H1 (cell line): ENCODE measurements at regions not wholly inside any gene's neighbourhood (a gene's known extent, or its start where the extent isn't known, plus 50 kb on each side); places are given as distances from the start of the nearest gene placed in this dataset.

Experiments used
- CTCF ChIA-PET: fragments of 300-600 bp; sonication (Branson Sonifier 250); formaldehyde crosslinking; loops from one replicate; lab custom pipeline; 2021; ENCODE audit not compliant: partially characterized antibody; lab: Charles Lee
- POLR2A ChIA-PET: fragments of 300-600 bp; sonication (Branson Sonifier 250); formaldehyde crosslinking; loops from one replicate; lab custom pipeline; 2021; ENCODE audit warnings: inconsistent platforms; ENCODE audit not compliant: partially characterized antibody; lab: Charles Lee
- DNase-seq, 2 experiments: peaks; one replicate each; pipeline versions ENCODE4 v3.0.0 to v3.0.0-alpha.2; 2010 to 2022; ENCODE audit warnings: low spot score in 2 of 2, low read depth in 1 of 2, mixed read lengths in 1 of 2
- FAIRE-seq: peaks from 2 replicates; lab custom pipeline; 2011; peaks lifted over from hg19 to GRCh38; lab: Jason Lieb, UNC
- H2AFZ ChIP-seq: 2 replicates; pipeline ENCODE4 v1.8.1; 2012; ENCODE audit warnings: low read length, inconsistent platforms
- H2AK5ac ChIP-seq: 2 replicates; pipeline ENCODE4 v1.6.1; 2013; ENCODE audit warnings: low read depth, low read length
- H2BK120ac ChIP-seq: replicated peaks from 2 replicates; pipeline ENCODE3; 2013; ENCODE audit warnings: low read depth, low read length, inconsistent platforms
- H2BK12ac ChIP-seq: 2 replicates; pipeline ENCODE4 v1.6.1; 2013; ENCODE audit warnings: low read depth, low read length
- H2BK15ac ChIP-seq: 2 replicates; pipeline ENCODE4 v1.6.1; 2013; ENCODE audit warnings: low read length
- H2BK20ac ChIP-seq: 2 replicates; pipeline ENCODE4 v1.6.1; 2013; ENCODE audit warnings: low read length
- H2BK5ac ChIP-seq: 2 replicates; pipeline ENCODE4 v1.6.1; 2013; ENCODE audit warnings: low read depth, low read length
- H3K14ac ChIP-seq: 2 replicates; pipeline ENCODE4 v1.6.1; 2013; ENCODE audit warnings: inconsistent platforms; ENCODE audit not compliant: insufficient read length
- H3K18ac ChIP-seq: 2 replicates; pipeline ENCODE4 v1.6.1; 2013; ENCODE audit warnings: low read length; ENCODE audit errors: extremely low read depth
- H3K23ac ChIP-seq: 2 replicates; pipeline ENCODE4 v1.6.1; 2013; ENCODE audit warnings: inconsistent platforms; ENCODE audit not compliant: insufficient read length
- H3K23me2 ChIP-seq: 2 replicates; pipeline ENCODE4 v1.6.1; 2013; ENCODE audit warnings: low read depth, low read length
- H3K27ac ChIP-seq: 2 replicates; pipeline ENCODE4 v1.6.1; 2011; ENCODE audit warnings: low read depth, low read length, inconsistent platforms
- H3K27me3 ChIP-seq, 4 experiments: replicated peaks in 1 of 4; 1 replicate in 1 of 4; 2 replicates in 3 of 4; pipeline versions ENCODE4 v1.6.1 to v1.8.1; 2011 to 2013; ENCODE audit warnings: low read length in 3 of 4, mild to moderate bottlenecking in 3 of 4, inconsistent platforms in 2 of 4, mixed read lengths in 2 of 4, moderate library complexity in 1 of 4; ENCODE audit not compliant: control insufficient read depth in 3 of 4, insufficient read depth in 3 of 4; ENCODE audit errors: extremely low read depth in 1 of 4
- H3K36me3 ChIP-seq, 4 experiments: 2 replicates each; pipeline versions ENCODE4 v1.6.1 to v1.8.1; 2011 to 2013; ENCODE audit warnings: mild to moderate bottlenecking in 4 of 4, low read length in 3 of 4, moderate library complexity in 2 of 4, control low read depth in 1 of 4, inconsistent platforms in 1 of 4; ENCODE audit not compliant: insufficient read depth in 4 of 4, control insufficient read depth in 2 of 4
- H3K4ac ChIP-seq: replicated peaks from 2 replicates; pipeline ENCODE3; 2013; ENCODE audit warnings: low read length, low read depth, mixed read lengths, inconsistent platforms; ENCODE audit not compliant: insufficient read length
- H3K4me1 ChIP-seq, 4 experiments: replicated peaks in 1 of 4; 1 replicate in 1 of 4; 2 replicates in 3 of 4; pipeline versions ENCODE4 v1.6.1 to v1.8.1; 2011 to 2013; ENCODE audit warnings: low read length in 3 of 4, inconsistent platforms in 2 of 4, mixed read lengths in 1 of 4; ENCODE audit not compliant: insufficient read depth in 4 of 4, control insufficient read depth in 3 of 4
- H3K4me2 ChIP-seq, 2 experiments: 2 replicates each; pipeline versions ENCODE4 v1.6.1 to v1.8.1; 2011 to 2013; ENCODE audit warnings: low read depth in 2 of 2, low read length in 2 of 2, control low read depth in 1 of 2, inconsistent platforms in 1 of 2, mild to moderate bottlenecking in 1 of 2; ENCODE audit not compliant: insufficient read depth in 1 of 2
- H3K4me3 ChIP-seq, 4 experiments: fragments of 200-600, 300-600 bp in 1 of 4; sonication (generic), shearing (Covaris generic), sonication (Bioruptor Twin) in 1 of 4; 2 replicates each; pipeline versions ENCODE4 v1.5.1 to v1.8.1; 2011 to 2016; ENCODE audit warnings: low read length in 4 of 4, low read depth in 3 of 4, control low read depth in 2 of 4, inconsistent platforms in 2 of 4, mild to moderate bottlenecking in 2 of 4, mixed read lengths in 1 of 4, moderate library complexity in 1 of 4; ENCODE audit not compliant: insufficient read depth in 2 of 4; ENCODE audit errors: extremely low read depth in 1 of 4
- H3K56ac ChIP-seq: replicated peaks from 2 replicates; pipeline ENCODE3; 2013; ENCODE audit warnings: low read depth, mild to moderate bottlenecking, mixed read lengths, low read length, inconsistent platforms; ENCODE audit not compliant: insufficient read length
- H3K79me1 ChIP-seq: 2 replicates; pipeline ENCODE4 v1.6.1; 2013; ENCODE audit warnings: low read depth, low read length, control low read depth
- H3K79me2 ChIP-seq, 2 experiments: 2 replicates each; pipeline versions ENCODE4 v1.6.1 to v1.8.1; 2012 to 2013; ENCODE audit warnings: low read length in 2 of 2, mild to moderate bottlenecking in 2 of 2, inconsistent platforms in 1 of 2; ENCODE audit not compliant: insufficient read depth in 2 of 2, control insufficient read depth in 1 of 2
- H3K9ac ChIP-seq, 4 experiments: replicated peaks in 1 of 4; 1 replicate in 1 of 4; 2 replicates in 3 of 4; pipeline versions ENCODE4 v1.6.1 to v1.8.1; 2011 to 2013; ENCODE audit warnings: low read depth in 3 of 4, low read length in 3 of 4, control low read depth in 2 of 4, mild to moderate bottlenecking in 2 of 4, moderate library complexity in 2 of 4, inconsistent platforms in 1 of 4; ENCODE audit errors: extremely low read depth in 1 of 4
- H3K9me3 ChIP-seq, 2 experiments: 2 replicates each; pipeline versions ENCODE4 v1.6.1 to v1.8.1; 2012 to 2013; ENCODE audit warnings: mild to moderate bottlenecking in 2 of 2, moderate library complexity in 2 of 2, control low read depth in 1 of 2, inconsistent platforms in 1 of 2, low read depth in 1 of 2, low read length in 1 of 2, mixed read lengths in 1 of 2; ENCODE audit not compliant: insufficient read depth in 2 of 2
- H4K20me1 ChIP-seq, 2 experiments: replicated peaks in 1 of 2; 2 replicates each; pipeline versions ENCODE3 to v1.8.1; 2011 to 2013; ENCODE audit warnings: inconsistent platforms in 2 of 2, low read length in 2 of 2, mild to moderate bottlenecking in 1 of 2; ENCODE audit not compliant: insufficient read depth in 2 of 2, control insufficient read depth in 1 of 2
- H4K5ac ChIP-seq: 2 replicates; pipeline ENCODE4 v1.6.1; 2013; ENCODE audit warnings: low read length, low read depth, mixed read lengths, inconsistent platforms; ENCODE audit not compliant: insufficient read length
- H4K8ac ChIP-seq: 2 replicates; pipeline ENCODE4 v1.8.0; 2013; ENCODE audit warnings: mild to moderate bottlenecking, moderate library complexity, low read length, inconsistent platforms; ENCODE audit not compliant: insufficient read depth; ENCODE audit errors: extremely low read depth
- H4K91ac ChIP-seq: replicated peaks from 2 replicates; pipeline ENCODE3; 2013; ENCODE audit warnings: low read length, mixed read lengths, inconsistent platforms; ENCODE audit not compliant: insufficient read length
- BCL11A ChIP-seq, 2 experiments: IDR thresholded peaks; one replicate each; pipeline ENCODE4 v1.6.1; 2011; ENCODE audit warnings: low read depth in 2 of 2, low read length in 2 of 2, mild to moderate bottlenecking in 2 of 2
- CHD1 ChIP-seq: IDR thresholded peaks from 2 replicates; pipeline ENCODE4 v1.6.1; 2012; ENCODE audit warnings: low read depth, low read length, improper control_type of control experiment
- KDM1A ChIP-seq: fragments of 200-600, 300-600 bp; sonication (generic); IDR thresholded peaks from 2 replicates; pipeline ENCODE4 v1.7.1; 2016; ENCODE audit warnings: mild to moderate bottlenecking, low read length, borderline replicate concordance
- KDM4A ChIP-seq: IDR thresholded peaks from one replicate; pipeline ENCODE4 v1.7.1; 2012; ENCODE audit warnings: low read depth, mild to moderate bottlenecking, moderate library complexity, low read length, inconsistent platforms; ENCODE audit not compliant: severe bottlenecking
- POLR2AphosphoS5 ChIP-seq: IDR thresholded peaks from 2 replicates; pipeline ENCODE4 v1.6.1; 2011; ENCODE audit warnings: low read depth, low read length
- RXRA ChIP-seq: IDR thresholded peaks from 2 replicates; pipeline ENCODE4 v1.6.1; 2011; ENCODE audit warnings: low read depth, mild to moderate bottlenecking, low read length, moderate library complexity; ENCODE audit not compliant: insufficient read depth
- SIN3A ChIP-seq, 2 experiments: IDR thresholded peaks in 1 of 2; conservative IDR thresholded peaks in 1 of 2; 2 replicates each; pipeline ENCODE4 v1.6.1; 2011 to 2012; ENCODE audit warnings: low read length in 2 of 2, improper control_type of control experiment in 1 of 2, low read depth in 1 of 2, mild to moderate bottlenecking in 1 of 2
- SIRT6 ChIP-seq: IDR thresholded peaks from one replicate; pipeline ENCODE4 v1.7.1; 2012; ENCODE audit warnings: low read length, inconsistent platforms
- SP1 ChIP-seq: IDR thresholded peaks from 2 replicates; pipeline ENCODE4 v1.6.1; 2011; ENCODE audit warnings: low read depth, low read length
- TCF12 ChIP-seq: IDR thresholded peaks from 2 replicates; pipeline ENCODE4 v1.6.1; 2011; ENCODE audit warnings: low read depth, mild to moderate bottlenecking, low read length
- WGBS, 2 experiments: shearing (Covaris generic) in 1 of 2; methylation state at CpG; one replicate each; pipeline versions ENCODE4 v1.1.6 to v1.1.7; 2013 to 2015; ENCODE audit warnings: low lambda C conversion rate in 2 of 2, mixed read lengths in 2 of 2, inconsistent platforms in 1 of 2, low coverage in 1 of 2, missing lambda C conversion rate in 1 of 2; ENCODE audit not compliant: insufficient replicate concordance in 2 of 2, insufficient coverage in 1 of 2, insufficient read length in 1 of 2; ENCODE audit errors: extremely low coverage in 1 of 2, missing lambda C conversion rate in 1 of 2; 5-methylcytosine and 5-hydroxymethylcytosine counted together

- H2BK5ac ChIP-seq, result peak overlapping the region; percentile 100; the same call in 1 of the 2 replicates
- H3K36me3 ChIP-seq, result no peaks in the 10 kb centered on the region
- H2BK12ac ChIP-seq, result peak overlapping the region; percentile 100; the same call in 1 of the 2 replicates
- H4K91ac ChIP-seq, result peak overlapping the region; percentile 57
- H3K79me2 ChIP-seq, result no peaks in the 10 kb centered on the region
- no peak overlapping the region for H3K9ac ChIP-seq
- no peaks in the 10 kb centered on the region for H3K79me1 ChIP-seq
- H2AK5ac ChIP-seq, result peak overlapping the region; percentile 78
- no peak for TF ChIP-seq KDM1A
- TF ChIP-seq RXRA, result peak; percentile 93; the same call in 1 of the 2 replicates
- TF ChIP-seq SP1, result 0 out of 2 replicates have a peak, but pooled peaks have one; percentile 42
- no peak for TF ChIP-seq BCL11A (IDR thresholded peaks at IDR 0.05; ENCODE audit: low read depth in 2 of 2, low read length in 2 of 2)
- TF ChIP-seq SIRT6, result no peak
- no peak for TF ChIP-seq CHD1
- 0 out of 2 replicates have a peak, but pooled peaks have one; percentile 33 for TF ChIP-seq POLR2AphosphoS5
- no peak for TF ChIP-seq KDM4A
- TF ChIP-seq TCF12, result peak; percentile 68; the same call in 1 of the 2 replicates
- TF ChIP-seq SIN3A (conservative IDR thresholded peaks at IDR 0.05 in 1 of 2, IDR thresholded peaks at IDR 0.05 in 1 of 2; ENCODE audit: low read depth in 1 of 2, low read length in 2 of 2), result no peak
- no peak overlapping the region for H3K23ac ChIP-seq
- peak overlapping the region; percentile 12 for H4K5ac ChIP-seq
- ChIA-PET CTCF (interaction anchor here (0.6 to 11.9 kb wide), 8 partner anchors 9 to 417 kb away, joined by 3 to 103 read pairs (median 10); no protein-coding TSS in a partner anchor), POLR2A (interaction anchor here (1.2 to 9.8 kb wide), 9 partner anchors 11 to 61 kb away, joined by 3 to 108 read pairs (median 7); partner anchors contain the start of gene PODXL)
- H3K27ac ChIP-seq, result no peak overlapping the region; the same call in 1 of the 2 replicates
- no peak overlapping the region for H2AFZ ChIP-seq
- H3K4ac ChIP-seq, result no peak overlapping the region
- no peaks in the 10 kb centered on the region for H3K27me3 ChIP-seq
- H3K56ac ChIP-seq, result no peak overlapping the region
- peak overlapping the region; percentile 34 for H2BK120ac ChIP-seq
- H3K9me3 ChIP-seq, result no peaks in the 10 kb centered on the region
- FAIRE-seq (no peak), DNase-seq (no peak)
- H4K8ac ChIP-seq, result no peak overlapping the region
- no peak overlapping the region for H2BK15ac ChIP-seq
- H3K4me1 ChIP-seq, result peaks cover 23 to 47% (median 36%) of the 10 kb centered on the region in 4 experiments
- no peak overlapping the region for H3K14ac ChIP-seq
- H4K20me1 ChIP-seq, result no peaks in the 10 kb centered on the region
- no peak overlapping the region for H3K4me3 ChIP-seq
- H3K18ac ChIP-seq, result no peak overlapping the region; the same call in 1 of the 2 replicates
- peak overlapping the region; percentile 88 for H2BK20ac ChIP-seq
- H3K4me2 ChIP-seq, result no peak overlapping the region; a peak in 1 of 4 replicates
- WGBS, 2 experiments, result 49% methylated on average over 5 of the region's 5 CpGs; no CpG with 5 or more reads in 1 of the 2 experiments
- peaks cover 3% of the 10 kb centered on the region for H3K23me2 ChIP-seq
Observed at GRCh38 chr7:131608116-131608500, 51.7 kb upstream of the PODXL start.
